DND-41 (cell line): ENCODE measurements at regions not wholly inside any gene's neighbourhood (a gene's known extent, or its start where the extent isn't known, plus 50 kb on each side); places are given as distances from the start of the nearest gene placed in this dataset.

Experiments used
- ATAC-seq: fragments of 200-7000 bp; cut with Tn5 transposase; 3 replicates; pipeline ENCODE4 v1.9.1; 2021; ENCODE audit warnings: low read depth; ENCODE audit not compliant: insufficient read depth
- DNase-seq: peaks from one replicate; pipeline ENCODE4 v3.0.0-alpha.2; 2020
- H2AFZ ChIP-seq: 2 replicates; pipeline ENCODE4 v1.6.0; 2012; ENCODE audit warnings: low read depth, low read length
- H3K27ac ChIP-seq: 2 replicates; pipeline ENCODE4 v1.5.1; 2012; ENCODE audit warnings: low read length, inconsistent platforms
- H3K27me3 ChIP-seq: fragments of 200-600 bp; sonication (generic); 2 replicates; pipeline ENCODE4 v1.6.0; 2012; ENCODE audit warnings: low read length, mild to moderate bottlenecking, inconsistent platforms; ENCODE audit not compliant: insufficient read depth, poor library complexity
- H3K36me3 ChIP-seq: 2 replicates; pipeline ENCODE4 v1.5.1; 2012; ENCODE audit warnings: low read length, inconsistent platforms; ENCODE audit not compliant: insufficient read depth
- H3K4me1 ChIP-seq: 2 replicates; pipeline ENCODE4 v1.5.1; 2012; ENCODE audit warnings: mild to moderate bottlenecking, low read length; ENCODE audit not compliant: insufficient read depth
- H3K4me2 ChIP-seq: 2 replicates; pipeline ENCODE4 v1.6.0; 2012; ENCODE audit warnings: mild to moderate bottlenecking, moderate library complexity, low read length, inconsistent platforms; ENCODE audit not compliant: insufficient read depth
- H3K4me3 ChIP-seq, 2 experiments: fragments of 200-600 bp in 1 of 2; shearing (Covaris generic) in 1 of 2; 2 replicates each; pipeline ENCODE4 v1.5.1; 2012 to 2016; ENCODE audit warnings: inconsistent platforms in 2 of 2, low read length in 2 of 2, mild to moderate bottlenecking in 2 of 2, low read depth in 1 of 2, moderate library complexity in 1 of 2
- H3K79me2 ChIP-seq: 2 replicates; pipeline ENCODE4 v1.6.0; 2012; ENCODE audit warnings: low read length, inconsistent platforms; ENCODE audit not compliant: insufficient read depth
- H3K9ac ChIP-seq: 2 replicates; pipeline ENCODE4 v1.6.0; 2012; ENCODE audit warnings: low read depth, mild to moderate bottlenecking, inconsistent platforms, low read length, moderate library complexity
- H3K9me3 ChIP-seq: 2 replicates; pipeline ENCODE4 v1.5.1; 2012; ENCODE audit warnings: low read length, moderate library complexity, mild to moderate bottlenecking, inconsistent platforms; ENCODE audit not compliant: insufficient read depth, severe bottlenecking
- H4K20me1 ChIP-seq: 2 replicates; pipeline ENCODE4 v1.6.0; 2012; ENCODE audit warnings: low read length; ENCODE audit not compliant: insufficient read depth
- EZH2 ChIP-seq: IDR thresholded peaks from 3 replicates; pipeline ENCODE4 v1.6.1; 2012; ENCODE audit warnings: borderline replicate concordance, low read depth, mild to moderate bottlenecking, moderate library complexity, low read length, inconsistent platforms; ENCODE audit not compliant: severe bottlenecking
- TF ChIP-seq, protein P1 (sequence below): IDR thresholded peaks from 2 replicates; pipeline ENCODE4 v1.5.1; 2012; ENCODE audit warnings: borderline replicate concordance, low read length, moderate library complexity, mild to moderate bottlenecking; ENCODE audit not compliant: poor library complexity, severe bottlenecking; ENCODE audit errors: extremely low read depth

DNA sequence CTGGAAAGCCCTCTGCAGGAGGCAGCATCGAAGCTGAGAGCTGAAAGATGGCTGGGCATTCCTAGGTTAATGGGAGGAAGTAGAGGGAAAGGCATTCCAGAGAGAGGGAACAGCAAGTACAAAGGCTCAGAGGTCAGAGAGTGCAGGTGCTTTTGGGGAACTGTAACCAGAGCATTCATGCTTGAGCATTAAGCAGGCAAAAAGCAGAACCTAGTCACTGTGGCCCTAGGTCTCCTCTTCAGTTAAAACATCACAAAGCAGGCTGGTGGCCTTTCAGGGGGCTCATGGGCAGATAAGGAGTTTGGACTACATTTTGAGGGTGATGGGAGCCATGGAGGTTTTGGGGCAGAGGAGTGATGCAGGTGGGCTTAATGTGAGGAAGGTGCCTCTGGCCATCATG lies 169.2 kb upstream of the MYL2 start:
- DNase-seq: no peak
- H3K27me3 ChIP-seq: peaks cover 22% of the 10 kb centered on the region
- H3K79me2 ChIP-seq: no peaks in the 10 kb centered on the region
- H3K4me3 ChIP-seq: no peak overlapping the region
- ATAC-seq: no peak
- no peak overlapping the region for H3K27ac ChIP-seq
- no peak overlapping the region for H3K9ac ChIP-seq
- H3K4me2 ChIP-seq: no peak overlapping the region
- H4K20me1 ChIP-seq: no peaks in the 10 kb centered on the region
- no peak overlapping the region for H2AFZ ChIP-seq
- H3K36me3 ChIP-seq: no peaks in the 10 kb centered on the region
- no peak for TF ChIP-seq EZH2
- H3K9me3 ChIP-seq: no peaks in the 10 kb centered on the region
- H3K4me1 ChIP-seq: no peaks in the 10 kb centered on the region

DNA sequence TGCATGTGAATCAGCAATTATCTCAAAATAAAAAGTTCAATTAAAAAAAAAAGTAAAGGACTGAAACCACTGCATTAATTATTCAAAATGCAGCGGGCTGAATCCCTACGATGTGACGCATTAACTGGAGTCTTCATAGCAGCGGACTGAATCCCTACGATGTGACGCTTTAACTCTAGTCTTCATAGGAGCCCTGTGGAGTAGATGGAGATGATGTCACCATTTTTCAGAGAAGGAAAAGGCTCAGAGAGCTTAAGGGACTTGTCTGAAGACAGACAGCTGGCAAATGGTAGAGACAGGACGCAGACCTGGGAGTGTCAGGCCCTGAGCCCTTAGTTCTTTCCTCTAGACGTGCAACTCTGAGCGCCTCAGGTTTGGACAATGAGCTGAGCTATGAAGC lies 168.0 kb upstream of the MYL2 start:
- Histone ChIP-seq H3K79me2 (no peaks in the 10 kb centered on the region), H3K9me3 (no peaks in the 10 kb centered on the region), H3K27me3 (peaks cover 14% of the 10 kb centered on the region), H2AFZ (no peak overlapping the region), H3K4me3 (no peak overlapping the region), H3K4me1 (no peaks in the 10 kb centered on the region), H3K9ac (no peak overlapping the region), H4K20me1 (no peaks in the 10 kb centered on the region), H3K27ac (no peak overlapping the region), H3K36me3 (no peaks in the 10 kb centered on the region), H3K4me2 (no peak overlapping the region)
- DNase-seq: no peak
- TF ChIP-seq, protein P1, sequence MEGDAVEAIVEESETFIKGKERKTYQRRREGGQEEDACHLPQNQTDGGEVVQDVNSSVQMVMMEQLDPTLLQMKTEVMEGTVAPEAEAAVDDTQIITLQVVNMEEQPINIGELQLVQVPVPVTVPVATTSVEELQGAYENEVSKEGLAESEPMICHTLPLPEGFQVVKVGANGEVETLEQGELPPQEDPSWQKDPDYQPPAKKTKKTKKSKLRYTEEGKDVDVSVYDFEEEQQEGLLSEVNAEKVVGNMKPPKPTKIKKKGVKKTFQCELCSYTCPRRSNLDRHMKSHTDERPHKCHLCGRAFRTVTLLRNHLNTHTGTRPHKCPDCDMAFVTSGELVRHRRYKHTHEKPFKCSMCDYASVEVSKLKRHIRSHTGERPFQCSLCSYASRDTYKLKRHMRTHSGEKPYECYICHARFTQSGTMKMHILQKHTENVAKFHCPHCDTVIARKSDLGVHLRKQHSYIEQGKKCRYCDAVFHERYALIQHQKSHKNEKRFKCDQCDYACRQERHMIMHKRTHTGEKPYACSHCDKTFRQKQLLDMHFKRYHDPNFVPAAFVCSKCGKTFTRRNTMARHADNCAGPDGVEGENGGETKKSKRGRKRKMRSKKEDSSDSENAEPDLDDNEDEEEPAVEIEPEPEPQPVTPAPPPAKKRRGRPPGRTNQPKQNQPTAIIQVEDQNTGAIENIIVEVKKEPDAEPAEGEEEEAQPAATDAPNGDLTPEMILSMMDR: no peak
- no peak for TF ChIP-seq EZH2
- ATAC-seq: no peak

DNA sequence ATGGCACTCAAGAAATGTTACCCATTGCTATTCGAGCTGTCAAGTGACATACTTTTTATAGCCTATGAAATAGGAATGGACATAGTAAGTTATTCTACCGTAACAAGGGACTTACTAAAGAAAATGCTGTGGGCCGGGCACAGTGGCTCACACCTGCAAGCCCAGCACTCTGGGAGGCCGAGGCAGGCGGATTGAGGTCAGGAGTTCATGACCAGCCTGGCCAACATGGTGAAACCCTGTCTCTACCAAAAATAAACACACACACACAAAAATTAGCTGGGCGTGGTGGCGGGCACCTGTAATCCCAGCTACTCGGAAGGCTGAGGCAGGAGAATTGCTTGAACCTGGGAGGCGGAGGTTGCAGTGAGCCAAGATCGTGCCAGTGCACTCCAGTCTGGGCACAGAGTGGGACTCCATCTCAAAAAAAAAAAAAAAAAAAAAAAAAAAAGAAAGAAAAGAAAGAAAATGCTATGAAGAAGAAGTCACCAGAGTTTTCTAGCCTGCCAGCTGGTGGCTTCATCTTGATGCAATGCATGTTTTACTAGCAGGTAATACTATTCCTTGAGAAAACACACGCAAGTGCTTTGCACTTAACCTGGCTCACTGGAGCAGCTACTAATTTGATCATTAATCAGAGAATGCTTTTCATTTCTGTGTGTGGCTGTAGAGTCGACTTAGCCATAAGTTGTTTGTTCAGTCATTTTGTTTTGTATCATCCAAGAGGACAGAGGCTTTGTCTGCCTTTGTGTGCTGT lies 166.7 kb upstream of the MYL2 start:
- H3K9me3 ChIP-seq: no peaks in the 10 kb centered on the region
- no peak overlapping the region for H3K9ac ChIP-seq
- ATAC-seq (no peak), DNase-seq (no peak)
- no peak overlapping the region for H3K4me2 ChIP-seq
- TF ChIP-seq EZH2: no peak
- TF ChIP-seq, protein P1: no peak
- no peaks in the 10 kb centered on the region for H3K36me3 ChIP-seq
- peaks cover 16% of the 10 kb centered on the region for H3K27me3 ChIP-seq
- no peak overlapping the region for H3K27ac ChIP-seq
- H3K4me1 ChIP-seq: no peaks in the 10 kb centered on the region
- no peak overlapping the region for H3K4me3 ChIP-seq
- H4K20me1 ChIP-seq: no peaks in the 10 kb centered on the region
- H2AFZ ChIP-seq: no peak overlapping the region
- no peaks in the 10 kb centered on the region for H3K79me2 ChIP-seq

DNA sequence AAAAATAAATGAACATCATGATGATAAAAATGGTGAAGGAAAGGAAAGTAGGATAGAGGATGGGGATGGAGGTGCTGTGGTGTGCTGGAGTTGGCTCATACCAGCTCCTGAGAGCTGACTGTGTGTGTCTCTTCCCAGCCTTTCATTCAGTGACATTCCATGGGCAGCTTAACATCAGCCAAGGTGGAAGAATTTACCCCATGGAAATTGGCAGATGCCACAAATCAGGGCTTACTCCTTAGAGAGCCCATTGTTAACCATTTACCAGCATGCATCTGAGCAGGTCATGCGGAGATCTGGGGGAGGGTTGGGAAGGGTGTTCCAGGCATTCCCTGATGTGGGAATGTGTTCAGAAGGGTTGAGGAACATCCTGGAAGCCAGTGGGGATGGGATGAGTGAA lies 164.7 kb upstream of the MYL2 start:
- H3K4me1 ChIP-seq: no peaks in the 10 kb centered on the region
- H3K36me3 ChIP-seq: no peaks in the 10 kb centered on the region
- H2AFZ ChIP-seq: no peak overlapping the region
- no peaks in the 10 kb centered on the region for H4K20me1 ChIP-seq
- ATAC-seq (no peak), DNase-seq (no peak)
- H3K27ac ChIP-seq: no peak overlapping the region
- no peak overlapping the region for H3K9ac ChIP-seq
- no peak overlapping the region for H3K4me3 ChIP-seq
- peaks cover 22% of the 10 kb centered on the region for H3K27me3 ChIP-seq
- no peak overlapping the region for H3K4me2 ChIP-seq
- no peak for TF ChIP-seq EZH2
- H3K79me2 ChIP-seq: no peaks in the 10 kb centered on the region
- no peaks in the 10 kb centered on the region for H3K9me3 ChIP-seq
